ENCODE measurements at regions not wholly inside any gene's neighbourhood (a gene's known extent, or its start where the extent isn't known, plus 50 kb on each side); places are given as distances from the start of the nearest gene placed in this dataset.

DNA sequence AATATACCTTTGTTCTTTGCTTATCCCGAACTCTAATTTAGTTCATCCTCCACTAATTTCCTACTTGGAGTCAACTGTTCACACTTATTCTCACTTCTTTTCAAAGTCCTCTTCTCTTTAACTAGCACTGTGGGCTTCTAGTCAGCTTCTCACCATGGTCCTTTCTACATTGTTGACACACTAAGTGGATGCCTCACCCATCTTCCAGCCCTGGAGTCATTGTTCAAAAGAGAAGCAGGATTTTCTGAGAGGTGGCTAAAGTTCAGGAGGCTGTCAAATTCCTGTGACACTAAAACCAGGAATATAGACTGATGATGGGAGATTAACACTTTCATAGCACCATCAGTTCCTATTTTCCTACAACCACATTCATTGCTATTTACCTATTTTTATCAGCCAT lies 99.3 kb downstream of the PHLDA1 start:
- TF ChIP-seq, protein P1, sequence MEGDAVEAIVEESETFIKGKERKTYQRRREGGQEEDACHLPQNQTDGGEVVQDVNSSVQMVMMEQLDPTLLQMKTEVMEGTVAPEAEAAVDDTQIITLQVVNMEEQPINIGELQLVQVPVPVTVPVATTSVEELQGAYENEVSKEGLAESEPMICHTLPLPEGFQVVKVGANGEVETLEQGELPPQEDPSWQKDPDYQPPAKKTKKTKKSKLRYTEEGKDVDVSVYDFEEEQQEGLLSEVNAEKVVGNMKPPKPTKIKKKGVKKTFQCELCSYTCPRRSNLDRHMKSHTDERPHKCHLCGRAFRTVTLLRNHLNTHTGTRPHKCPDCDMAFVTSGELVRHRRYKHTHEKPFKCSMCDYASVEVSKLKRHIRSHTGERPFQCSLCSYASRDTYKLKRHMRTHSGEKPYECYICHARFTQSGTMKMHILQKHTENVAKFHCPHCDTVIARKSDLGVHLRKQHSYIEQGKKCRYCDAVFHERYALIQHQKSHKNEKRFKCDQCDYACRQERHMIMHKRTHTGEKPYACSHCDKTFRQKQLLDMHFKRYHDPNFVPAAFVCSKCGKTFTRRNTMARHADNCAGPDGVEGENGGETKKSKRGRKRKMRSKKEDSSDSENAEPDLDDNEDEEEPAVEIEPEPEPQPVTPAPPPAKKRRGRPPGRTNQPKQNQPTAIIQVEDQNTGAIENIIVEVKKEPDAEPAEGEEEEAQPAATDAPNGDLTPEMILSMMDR (IDR thresholded peaks at IDR 0.05 in 8 of 11, conservative IDR thresholded peaks at IDR 0.05 in 3 of 11), result no peak
- TF ChIP-seq POLR2A (IDR thresholded peaks at IDR 0.05) (no peak), POLR2AphosphoS5 (IDR thresholded peaks at IDR 0.05) (no peak)
- 86 to 100% (median 94%) methylated on average over 1 of the region's 1 CpG for WGBS, 5 donors
- H3K27ac ChIP-seq, result no peak overlapping the region

DNA sequence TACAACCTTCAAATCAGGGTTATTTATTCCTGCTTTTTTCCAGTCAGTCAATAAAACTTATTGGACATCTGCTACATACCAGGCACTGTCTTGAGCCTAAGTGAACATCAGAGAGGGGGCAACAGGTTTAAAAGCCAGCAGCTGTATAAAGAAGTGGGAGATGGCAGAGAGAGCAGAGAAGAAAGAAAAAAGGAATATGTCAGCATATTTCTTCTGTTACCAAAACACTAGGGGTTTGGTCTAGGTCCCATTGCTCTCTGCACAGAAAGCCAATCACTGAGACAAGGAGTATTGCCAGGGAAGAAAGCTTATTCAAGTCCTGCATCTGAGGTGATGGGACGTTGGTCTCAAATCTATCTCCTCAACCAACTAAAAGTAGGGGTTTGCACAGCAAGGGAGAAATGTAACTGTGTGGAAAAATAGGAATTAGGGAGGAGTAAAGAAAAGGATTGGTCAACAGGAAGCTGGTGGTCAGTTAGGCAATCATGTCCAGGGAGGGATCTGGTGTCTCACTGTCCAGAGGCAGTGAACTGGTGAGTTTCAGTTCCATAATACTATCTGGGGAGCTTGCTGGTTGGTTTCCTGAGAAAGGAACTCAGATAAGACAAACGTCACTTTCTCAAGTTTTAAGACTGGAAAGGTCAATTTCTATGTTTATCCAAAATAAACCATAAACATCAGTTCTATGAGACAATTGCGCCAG lies 107.5 kb downstream of the PHLDA1 start:
- no peak for DNase-seq
- H3K4me3 ChIP-seq, result no peak overlapping the region

More for the DNA sequence above, 99.3 kb downstream of the PHLDA1 start:
- no peak overlapping the region for H3K4me3 ChIP-seq
- H3K9me3 ChIP-seq, result no peaks in the 10 kb centered on the region
- H3K36me3 ChIP-seq, result no peaks in the 10 kb centered on the region
- H3K27me3 ChIP-seq (replicated peaks in 1 of 7), result peaks cover 0 to 4% (median 0%) of the 10 kb centered on the region in 7 donors
- H3K4me1 ChIP-seq, result peaks cover 0 to 20% (median 8%) of the 10 kb centered on the region in 6 donors
- DNase-seq, result no peak
- intact Hi-C loops (cut with DNase I; ENCODE audit: low total_unique reads), result no loop called here

DNA sequence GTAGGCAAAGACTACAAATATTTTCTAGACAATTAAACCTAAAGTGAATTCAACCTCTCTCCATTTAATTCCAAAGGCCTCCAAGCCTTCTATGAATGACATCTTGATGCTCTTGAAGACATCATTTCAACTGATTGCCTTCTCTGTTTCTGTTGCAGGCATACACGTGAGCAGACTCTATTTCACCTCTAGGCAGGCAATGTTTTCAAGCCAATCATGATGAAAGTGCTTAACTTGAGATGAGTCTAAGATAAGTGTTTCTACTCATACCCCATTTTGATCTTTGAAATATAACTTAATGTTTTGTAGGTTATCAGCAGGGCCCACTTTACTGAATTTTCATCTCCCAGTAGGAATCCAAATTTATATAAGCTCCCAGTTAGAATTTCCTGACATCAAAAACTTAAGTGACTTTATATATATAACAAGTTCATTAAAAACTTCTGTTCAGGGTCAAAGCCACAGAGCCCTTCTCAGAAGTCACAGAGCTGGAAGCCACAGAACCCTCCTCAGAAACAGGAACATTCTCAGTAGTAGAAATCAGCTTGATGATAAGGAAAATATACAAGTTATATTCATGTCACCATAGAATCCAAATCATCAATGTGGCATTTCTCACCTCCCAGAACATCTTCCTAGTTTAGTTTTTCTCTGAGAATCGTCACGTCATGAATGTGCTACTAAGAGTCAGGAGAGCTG lies 108.5 kb downstream of the PHLDA1 start:
- 85 to 94% (median 91%) methylated on average over 3 of the region's 3 CpGs for WGBS, 5 donors
- no peak for DNase-seq
- Histone ChIP-seq H3K4me3 (no peak overlapping the region), H3K4me1 (peaks cover 0 to under 1% (median 0%) of the 10 kb centered on the region in 6 donors), H3K36me3 (no peaks in the 10 kb centered on the region), H3K27ac (no peak overlapping the region), H3K9me3 (peaks cover 7 to 38% (median 27%) of the 10 kb centered on the region in 8 donors), H3K27me3 (replicated peaks in 1 of 7) (no peaks in the 10 kb centered on the region)
- intact Hi-C loops (cut with DNase I; ENCODE audit: low total_unique reads), result no loop called here
- TF ChIP-seq, protein P1 (IDR thresholded peaks at IDR 0.05 in 8 of 11, conservative IDR thresholded peaks at IDR 0.05 in 3 of 11), result no peak
- TF ChIP-seq POLR2A (IDR thresholded peaks at IDR 0.05) (no peak), POLR2AphosphoS5 (IDR thresholded peaks at IDR 0.05) (no peak)

More for the DNA sequence above, 107.5 kb downstream of the PHLDA1 start:
- TF ChIP-seq POLR2A (IDR thresholded peaks at IDR 0.05), result no peak
- Histone ChIP-seq H3K4me1 (no peaks in the 10 kb centered on the region), H3K27me3 (replicated peaks in 1 of 7) (no peaks in the 10 kb centered on the region), H3K9me3 (peaks cover 7 to 38% (median 27%) of the 10 kb centered on the region in 8 donors), H3K36me3 (no peaks in the 10 kb centered on the region), H3K27ac (no peak overlapping the region)
- intact Hi-C loops (cut with DNase I; ENCODE audit: low total_unique reads), result no loop called here
- WGBS, 5 donors, result 74 to 84% (median 79%) methylated on average over 3 of the region's 3 CpGs

DNA sequence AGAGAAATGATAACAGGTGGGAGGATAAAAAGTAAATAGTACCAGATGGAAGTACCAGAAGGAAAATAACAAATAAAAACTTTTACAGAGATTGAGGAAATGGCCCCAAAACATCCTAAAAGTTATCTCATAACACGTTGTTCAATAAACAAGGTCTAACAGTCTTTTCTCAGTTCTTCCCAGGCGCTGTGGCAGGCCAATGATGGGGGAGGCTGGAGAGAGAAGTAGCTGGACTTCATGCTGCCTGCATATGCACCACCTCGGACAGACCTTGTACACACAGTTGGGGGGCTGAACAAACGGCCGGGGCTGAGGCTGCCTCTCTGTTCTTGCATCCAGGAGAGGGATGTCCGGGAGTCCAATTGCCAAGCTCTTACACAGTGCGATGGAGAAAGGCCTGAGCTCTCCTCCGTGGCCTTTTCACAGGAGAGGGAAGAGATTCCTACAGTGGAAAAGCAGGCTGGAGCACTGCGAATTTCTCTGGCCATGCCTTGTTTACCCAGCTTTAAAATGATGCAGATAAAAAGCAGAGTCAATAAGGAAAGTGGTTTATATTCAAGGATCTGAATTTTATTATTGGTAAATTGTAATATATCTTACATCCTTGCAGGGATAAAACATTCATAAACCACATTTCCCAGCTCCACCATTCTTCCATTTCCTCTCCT lies 109.8 kb downstream of the PHLDA1 start:
- no peak overlapping the region for H3K4me3 ChIP-seq
- WGBS, 5 donors, result 84 to 92% (median 85%) methylated on average over 9 of the region's 9 CpGs
- peaks cover 0 to 14% (median 10%) of the 10 kb centered on the region in 6 donors for H3K4me1 ChIP-seq
- no peak for TF ChIP-seq POLR2AphosphoS5 (IDR thresholded peaks at IDR 0.05)
- TF ChIP-seq POLR2A (IDR thresholded peaks at IDR 0.05), result no peak
- TF ChIP-seq, protein P1 (IDR thresholded peaks at IDR 0.05 in 8 of 11, conservative IDR thresholded peaks at IDR 0.05 in 3 of 11), result no peak
- H3K36me3 ChIP-seq, result no peaks in the 10 kb centered on the region
- H3K27ac ChIP-seq, result no peak overlapping the region
- no peak for DNase-seq
- intact Hi-C loops (cut with DNase I; ENCODE audit: low total_unique reads), result no loop called here
- peaks cover 7 to 38% (median 27%) of the 10 kb centered on the region in 8 donors for H3K9me3 ChIP-seq
- no peaks in the 10 kb centered on the region for H3K27me3 ChIP-seq (replicated peaks in 1 of 7)

Data from spleen (tissue), 11 donors.